Keratinocyte (primary cell): ENCODE measurements at regions not wholly inside any gene's neighbourhood (a gene's known extent, or its start where the extent isn't known, plus 50 kb on each side); places are given as distances from the start of the nearest gene placed in this dataset.

ENCODE experiments used
- EZH2 ChIP-seq: IDR thresholded peaks from one replicate; pipeline ENCODE4 v1.6.1; 2012; ENCODE audit warnings: inconsistent platforms, mild to moderate bottlenecking, low read length, moderate library complexity
- TF ChIP-seq, protein P1 (sequence below), 3 experiments: IDR thresholded peaks in 1 of 3; conservative IDR thresholded peaks in 1 of 3; optimal IDR thresholded peaks in 1 of 3; 2 replicates in 2 of 3; 3 replicates in 1 of 3; pipeline versions ENCODE3 to v1.5.1; 2011; ENCODE audit warnings: low read length in 3 of 3, mild to moderate bottlenecking in 3 of 3, moderate library complexity in 2 of 3, control low read depth in 1 of 3, inconsistent platforms in 1 of 3; ENCODE audit not compliant: insufficient read depth in 2 of 3; ENCODE audit errors: extremely low read depth in 1 of 3

GRCh38 chr4:116088771-116089170 is 975.4 kb upstream of the NDST4 start:
- TF ChIP-seq, protein P1, sequence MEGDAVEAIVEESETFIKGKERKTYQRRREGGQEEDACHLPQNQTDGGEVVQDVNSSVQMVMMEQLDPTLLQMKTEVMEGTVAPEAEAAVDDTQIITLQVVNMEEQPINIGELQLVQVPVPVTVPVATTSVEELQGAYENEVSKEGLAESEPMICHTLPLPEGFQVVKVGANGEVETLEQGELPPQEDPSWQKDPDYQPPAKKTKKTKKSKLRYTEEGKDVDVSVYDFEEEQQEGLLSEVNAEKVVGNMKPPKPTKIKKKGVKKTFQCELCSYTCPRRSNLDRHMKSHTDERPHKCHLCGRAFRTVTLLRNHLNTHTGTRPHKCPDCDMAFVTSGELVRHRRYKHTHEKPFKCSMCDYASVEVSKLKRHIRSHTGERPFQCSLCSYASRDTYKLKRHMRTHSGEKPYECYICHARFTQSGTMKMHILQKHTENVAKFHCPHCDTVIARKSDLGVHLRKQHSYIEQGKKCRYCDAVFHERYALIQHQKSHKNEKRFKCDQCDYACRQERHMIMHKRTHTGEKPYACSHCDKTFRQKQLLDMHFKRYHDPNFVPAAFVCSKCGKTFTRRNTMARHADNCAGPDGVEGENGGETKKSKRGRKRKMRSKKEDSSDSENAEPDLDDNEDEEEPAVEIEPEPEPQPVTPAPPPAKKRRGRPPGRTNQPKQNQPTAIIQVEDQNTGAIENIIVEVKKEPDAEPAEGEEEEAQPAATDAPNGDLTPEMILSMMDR (optimal IDR thresholded peaks at IDR 0.05 in 1 of 3, IDR thresholded peaks at IDR 0.05 in 1 of 3, conservative IDR thresholded peaks at IDR 0.05 in 1 of 3; ENCODE audit: extremely low read depth in 1 of 3, insufficient read depth in 2 of 3, low read length in 3 of 3): no peak
- no peak for TF ChIP-seq EZH2
